ENCODE measurements at regions not wholly inside any gene's neighbourhood (a gene's known extent, or its start where the extent isn't known, plus 50 kb on each side); places are given as distances from the start of the nearest gene placed in this dataset.

DNA sequence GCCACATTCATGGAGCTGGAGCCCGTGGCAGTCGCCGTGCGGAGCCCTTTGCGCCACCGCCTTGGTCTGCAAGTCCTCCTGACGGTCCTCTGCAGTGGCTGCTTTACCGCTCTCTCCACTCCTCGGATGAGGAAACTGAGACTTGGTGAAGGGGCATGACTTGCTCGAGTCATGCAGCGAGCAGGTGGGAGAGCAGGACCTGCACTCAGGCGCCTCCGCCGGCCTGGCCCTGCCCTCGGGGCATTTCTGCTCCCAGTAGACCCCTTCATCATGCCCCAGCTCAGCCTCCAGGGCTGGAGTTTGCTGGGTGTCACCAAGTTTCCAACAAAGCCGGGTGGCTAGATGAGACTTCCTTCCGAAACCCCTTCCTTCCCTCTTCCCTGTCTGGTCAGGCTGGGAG lies 100.0 kb upstream of the TARDBP start:
- TF ChIP-seq CTCF (IDR thresholded peaks at IDR 0.05): no peak
- TF ChIP-seq EP300 (IDR thresholded peaks at IDR 0.05): no peak
- no peak for TF ChIP-seq POLR2A (IDR thresholded peaks at IDR 0.05; ENCODE audit: low read depth)
- no peak for TF ChIP-seq POLR2AphosphoS5 (IDR thresholded peaks at IDR 0.05)

Data from esophagus muscularis mucosa (tissue), 4 donors.